Thoracic aorta (tissue), 2 donors: ENCODE measurements at regions not wholly inside any gene's neighbourhood (a gene's known extent, or its start where the extent isn't known, plus 50 kb on each side); places are given as distances from the start of the nearest gene placed in this dataset.

Source experiments
- ATAC-seq: fragments of 150-250 bp; one replicate; pipeline ENCODE4 v1.8.0; 2017; ENCODE audit warnings: low read depth; ENCODE audit not compliant: insufficient number of reproducible peaks, low FRiP score
- DNase-seq: peaks from one replicate; pipeline ENCODE4 v3.0.0-alpha.2; 2020; ENCODE audit warnings: low spot score
- H3K27ac ChIP-seq, 2 donors: fragments of 200-600 bp; sonication (generic); 1 replicate in 1 of 2; 2 replicates in 1 of 2; pipeline ENCODE4 v1.5.1; 2016; ENCODE audit warnings: mild to moderate bottlenecking in 2 of 2, moderate library complexity in 2 of 2
- H3K27me3 ChIP-seq: fragments of 200-600 bp; sonication (generic); replicated peaks from 2 replicates; pipeline ENCODE4 v1.6.0; 2016; ENCODE audit warnings: mild to moderate bottlenecking; ENCODE audit not compliant: insufficient read depth
- H3K36me3 ChIP-seq: fragments of 200-600 bp; sonication (generic); one replicate; pipeline ENCODE4 v1.5.1; 2016
- H3K4me1 ChIP-seq, 2 donors: fragments of 200-600 bp; sonication (generic); 1 replicate in 1 of 2; 2 replicates in 1 of 2; pipeline versions ENCODE4 v1.5.1 to v1.6.0; 2016; ENCODE audit warnings: low read depth in 2 of 2, mild to moderate bottlenecking in 1 of 2; ENCODE audit not compliant: control insufficient read depth in 1 of 2
- H3K4me3 ChIP-seq: fragments of 200-600 bp; sonication (generic); 2 replicates; pipeline ENCODE4 v1.5.1; 2016; ENCODE audit warnings: mild to moderate bottlenecking
- H3K9me3 ChIP-seq: fragments of 200-600 bp; sonication (generic); 2 replicates; pipeline ENCODE4 v1.5.1; 2016
- TF ChIP-seq, protein P1 (sequence below): fragments of 200-600 bp; sonication (generic); IDR thresholded peaks from one replicate; pipeline ENCODE4 v1.5.1; 2019; ENCODE audit warnings: antibody characterized with exemption

GRCh38 chr5:104815212-104815611 is 1252.6 kb upstream of the NUDT12 start:
- TF ChIP-seq, protein P1, sequence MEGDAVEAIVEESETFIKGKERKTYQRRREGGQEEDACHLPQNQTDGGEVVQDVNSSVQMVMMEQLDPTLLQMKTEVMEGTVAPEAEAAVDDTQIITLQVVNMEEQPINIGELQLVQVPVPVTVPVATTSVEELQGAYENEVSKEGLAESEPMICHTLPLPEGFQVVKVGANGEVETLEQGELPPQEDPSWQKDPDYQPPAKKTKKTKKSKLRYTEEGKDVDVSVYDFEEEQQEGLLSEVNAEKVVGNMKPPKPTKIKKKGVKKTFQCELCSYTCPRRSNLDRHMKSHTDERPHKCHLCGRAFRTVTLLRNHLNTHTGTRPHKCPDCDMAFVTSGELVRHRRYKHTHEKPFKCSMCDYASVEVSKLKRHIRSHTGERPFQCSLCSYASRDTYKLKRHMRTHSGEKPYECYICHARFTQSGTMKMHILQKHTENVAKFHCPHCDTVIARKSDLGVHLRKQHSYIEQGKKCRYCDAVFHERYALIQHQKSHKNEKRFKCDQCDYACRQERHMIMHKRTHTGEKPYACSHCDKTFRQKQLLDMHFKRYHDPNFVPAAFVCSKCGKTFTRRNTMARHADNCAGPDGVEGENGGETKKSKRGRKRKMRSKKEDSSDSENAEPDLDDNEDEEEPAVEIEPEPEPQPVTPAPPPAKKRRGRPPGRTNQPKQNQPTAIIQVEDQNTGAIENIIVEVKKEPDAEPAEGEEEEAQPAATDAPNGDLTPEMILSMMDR = no peak
- no peak for ATAC-seq

DNA sequence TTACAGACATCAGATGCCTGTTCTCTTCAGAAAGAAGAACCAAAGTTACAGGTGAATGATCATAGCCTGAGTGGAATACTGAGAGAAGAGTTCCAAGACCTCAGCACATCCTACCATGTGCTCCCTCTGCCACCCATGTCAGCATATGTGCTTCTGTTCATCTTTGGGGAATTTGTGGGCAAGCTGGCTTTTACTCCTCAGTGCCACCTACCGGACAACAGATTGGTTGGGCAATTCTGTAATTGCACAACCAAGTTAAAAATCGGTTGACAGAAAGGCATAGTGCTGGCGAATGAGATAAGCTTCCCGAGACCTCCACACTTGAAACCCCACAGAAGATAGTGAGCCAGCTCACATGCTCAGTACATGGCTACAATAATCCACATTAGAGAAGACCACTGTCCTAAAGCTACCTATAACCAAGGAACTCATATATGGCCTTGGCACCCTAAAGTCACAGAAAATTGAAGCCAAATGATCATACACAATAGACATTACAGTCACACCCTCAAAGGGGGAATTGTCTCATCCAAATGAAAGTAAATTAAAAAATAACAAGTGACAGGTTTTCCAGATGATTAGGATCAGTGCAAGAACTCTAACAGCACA is 1238.0 kb upstream of the NUDT12 start:
- H3K27ac ChIP-seq = no peak overlapping the region
- H3K9me3 ChIP-seq = no peaks in the 10 kb centered on the region
- TF ChIP-seq, protein P1 = no peak
- DNase-seq (no peak), ATAC-seq (no peak)
- no peaks in the 10 kb centered on the region for H3K36me3 ChIP-seq
- no peaks in the 10 kb centered on the region for H3K27me3 ChIP-seq
- no peak overlapping the region for H3K4me3 ChIP-seq
- no peaks in the 10 kb centered on the region for H3K4me1 ChIP-seq

More at GRCh38 chr5:104815212-104815611, 1252.6 kb upstream of the NUDT12 start:
- Histone ChIP-seq H3K36me3 (no peaks in the 10 kb centered on the region), H3K4me3 (no peak overlapping the region), H3K4me1 (no peaks in the 10 kb centered on the region), H3K27ac (no peak overlapping the region), H3K27me3 (no peaks in the 10 kb centered on the region), H3K9me3 (no peaks in the 10 kb centered on the region)
- no peak for DNase-seq

DNA sequence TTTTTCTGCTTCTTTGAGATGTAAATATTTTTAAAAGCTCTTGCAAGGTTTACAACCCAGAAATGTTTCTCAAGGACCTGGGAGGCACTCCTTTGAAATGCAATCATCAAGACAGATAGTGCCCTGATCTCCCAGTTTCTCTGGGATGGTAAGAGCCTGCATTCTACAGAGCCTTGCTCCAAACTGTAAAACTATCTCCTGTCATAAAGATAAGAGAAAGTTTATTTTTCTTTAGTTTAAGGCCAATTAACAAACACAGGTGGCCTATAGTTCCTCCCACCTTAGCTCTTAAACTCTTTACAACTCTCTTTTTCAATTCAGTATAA is 1231.1 kb upstream of the NUDT12 start:
- ATAC-seq (no peak), DNase-seq (no peak)
- H3K36me3 ChIP-seq = no peaks in the 10 kb centered on the region
- H3K4me1 ChIP-seq = no peaks in the 10 kb centered on the region
- no peak overlapping the region for H3K4me3 ChIP-seq
- H3K27ac ChIP-seq = no peak overlapping the region
- H3K27me3 ChIP-seq = no peaks in the 10 kb centered on the region
- TF ChIP-seq, protein P1 = no peak
- no peaks in the 10 kb centered on the region for H3K9me3 ChIP-seq

DNA sequence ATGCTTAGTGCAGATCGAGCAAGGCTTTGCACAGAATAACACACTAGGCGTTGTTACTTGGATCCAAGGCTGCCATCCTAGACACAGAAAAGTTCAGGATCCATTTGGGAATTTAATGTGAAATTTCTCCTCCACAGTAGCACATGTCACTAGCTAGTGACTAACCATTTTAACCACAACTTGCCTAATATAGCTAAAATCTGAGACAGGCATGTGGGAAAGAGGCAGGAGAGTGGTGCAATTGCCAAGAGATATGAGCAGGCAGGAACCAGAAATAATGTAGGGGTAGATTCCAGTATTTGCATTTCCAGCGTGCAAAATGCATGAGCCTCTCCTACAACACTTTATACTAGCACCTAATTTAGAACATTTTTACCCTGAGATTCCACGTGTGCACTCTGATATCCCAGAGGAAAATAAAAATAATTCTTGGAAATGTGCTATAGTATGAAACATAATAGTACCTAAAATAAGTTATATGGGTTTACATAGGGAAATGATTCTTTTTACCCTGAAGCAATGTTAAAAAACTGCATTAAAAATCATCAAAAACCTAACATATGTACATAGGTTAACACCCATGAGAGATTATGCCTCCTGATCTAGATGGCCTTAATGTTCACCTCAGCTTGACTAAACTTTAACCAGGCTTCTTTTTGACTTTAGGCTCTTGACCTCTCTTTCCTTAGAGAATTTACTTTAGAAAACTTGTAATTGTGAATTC is 1230.6 kb upstream of the NUDT12 start:
- Histone ChIP-seq H3K36me3 (no peaks in the 10 kb centered on the region), H3K27ac (no peak overlapping the region), H3K4me1 (no peaks in the 10 kb centered on the region), H3K4me3 (no peak overlapping the region), H3K27me3 (no peaks in the 10 kb centered on the region), H3K9me3 (no peaks in the 10 kb centered on the region)
- ATAC-seq (no peak), DNase-seq (no peak)
- TF ChIP-seq, protein P1 = no peak

DNA sequence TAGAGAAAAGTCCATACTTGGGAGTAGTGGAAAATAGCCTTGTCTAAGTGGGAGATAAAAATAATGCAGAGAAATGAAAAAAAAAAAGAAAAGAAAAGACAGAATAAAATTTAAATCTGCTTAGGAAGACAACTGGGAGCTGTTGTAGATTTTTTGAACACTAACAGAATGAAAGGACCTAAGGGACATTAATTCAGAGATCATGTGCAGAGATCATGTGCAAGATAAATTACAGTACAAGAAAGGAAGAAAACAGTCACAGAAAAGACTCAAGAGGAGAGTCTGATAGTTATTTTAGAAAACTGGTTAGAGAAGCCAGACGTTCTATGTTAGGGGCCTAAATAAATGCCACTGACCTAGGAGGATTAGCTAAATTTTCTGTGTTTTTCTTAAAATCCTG is 1226.8 kb upstream of the NUDT12 start:
- Histone ChIP-seq H3K27me3 (no peaks in the 10 kb centered on the region), H3K4me3 (no peak overlapping the region), H3K4me1 (no peaks in the 10 kb centered on the region), H3K27ac (no peak overlapping the region), H3K9me3 (no peaks in the 10 kb centered on the region), H3K36me3 (no peaks in the 10 kb centered on the region)
- ATAC-seq (no peak), DNase-seq (no peak)
- TF ChIP-seq, protein P1 = no peak
